ENCODE measurements at regions not wholly inside any gene's neighbourhood (a gene's known extent, or its start where the extent isn't known, plus 50 kb on each side); places are given as distances from the start of the nearest gene placed in this dataset.

DNA sequence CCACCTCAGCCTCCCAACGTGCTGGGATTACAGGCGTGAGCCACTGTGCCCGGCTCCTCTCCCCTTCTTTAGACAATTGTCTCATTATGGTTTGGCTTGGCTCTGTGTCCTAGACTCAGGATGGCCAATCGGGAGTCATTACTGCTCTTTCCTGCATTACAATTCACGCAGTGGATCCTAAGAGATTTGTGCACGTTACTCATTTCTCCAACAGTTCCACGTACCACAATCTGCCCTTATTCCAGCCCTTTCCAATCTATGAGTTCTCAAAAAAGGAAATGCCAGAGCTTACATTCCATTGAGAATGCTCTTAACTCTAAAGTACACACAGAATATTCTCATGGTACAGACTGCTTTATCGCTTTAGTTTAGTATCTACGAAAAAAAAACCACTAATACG is 357.0 kb downstream of the GPATCH2 start:
- TF ChIP-seq, protein P1, sequence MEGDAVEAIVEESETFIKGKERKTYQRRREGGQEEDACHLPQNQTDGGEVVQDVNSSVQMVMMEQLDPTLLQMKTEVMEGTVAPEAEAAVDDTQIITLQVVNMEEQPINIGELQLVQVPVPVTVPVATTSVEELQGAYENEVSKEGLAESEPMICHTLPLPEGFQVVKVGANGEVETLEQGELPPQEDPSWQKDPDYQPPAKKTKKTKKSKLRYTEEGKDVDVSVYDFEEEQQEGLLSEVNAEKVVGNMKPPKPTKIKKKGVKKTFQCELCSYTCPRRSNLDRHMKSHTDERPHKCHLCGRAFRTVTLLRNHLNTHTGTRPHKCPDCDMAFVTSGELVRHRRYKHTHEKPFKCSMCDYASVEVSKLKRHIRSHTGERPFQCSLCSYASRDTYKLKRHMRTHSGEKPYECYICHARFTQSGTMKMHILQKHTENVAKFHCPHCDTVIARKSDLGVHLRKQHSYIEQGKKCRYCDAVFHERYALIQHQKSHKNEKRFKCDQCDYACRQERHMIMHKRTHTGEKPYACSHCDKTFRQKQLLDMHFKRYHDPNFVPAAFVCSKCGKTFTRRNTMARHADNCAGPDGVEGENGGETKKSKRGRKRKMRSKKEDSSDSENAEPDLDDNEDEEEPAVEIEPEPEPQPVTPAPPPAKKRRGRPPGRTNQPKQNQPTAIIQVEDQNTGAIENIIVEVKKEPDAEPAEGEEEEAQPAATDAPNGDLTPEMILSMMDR (IDR thresholded peaks at IDR 0.05; ENCODE audit: low read depth, low read length) = no peak
- no peak overlapping the region for H3K4me3 ChIP-seq (ENCODE audit: low read depth, low read length)

DNA sequence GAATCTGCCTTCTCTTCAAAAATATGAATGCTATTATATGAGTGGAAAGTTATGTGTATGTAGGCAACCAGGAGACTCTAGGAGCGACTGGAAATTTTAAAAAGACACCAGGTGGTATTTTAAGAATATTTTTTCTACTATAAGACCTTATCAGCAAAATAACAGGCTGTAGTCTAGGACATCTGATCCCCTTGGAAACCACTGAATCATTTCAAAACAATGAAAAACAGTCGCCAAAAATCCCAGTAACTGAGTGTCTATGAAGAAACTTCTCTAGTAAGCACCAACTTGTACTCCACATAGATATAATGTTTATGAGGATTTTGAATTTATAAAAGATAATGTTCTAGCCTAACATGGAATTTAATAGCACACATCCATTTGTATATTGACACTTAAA is 358.5 kb downstream of the GPATCH2 start:
- no peak overlapping the region for H3K4me3 ChIP-seq (ENCODE audit: low read depth, low read length)
- TF ChIP-seq, protein P1 (IDR thresholded peaks at IDR 0.05; ENCODE audit: low read depth, low read length) = no peak

DNA sequence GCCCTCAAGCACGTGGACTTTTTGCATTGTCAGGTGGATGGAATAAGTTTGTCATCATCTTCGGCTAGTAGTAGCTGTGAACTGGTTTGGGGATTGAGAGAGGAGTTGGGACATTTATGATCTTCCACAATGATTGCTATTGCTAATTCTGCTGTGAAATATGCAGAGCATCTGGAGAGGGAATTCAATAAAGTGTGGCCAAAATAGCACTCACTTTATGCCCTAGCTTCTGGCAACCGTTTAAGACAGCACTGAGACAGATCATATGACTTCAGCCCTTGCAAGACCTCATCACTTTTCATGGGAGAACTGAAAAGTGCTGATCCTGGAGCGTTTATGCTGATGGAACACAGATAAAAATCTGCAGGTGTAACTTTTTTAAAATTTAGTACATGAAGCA is 360.8 kb downstream of the GPATCH2 start:
- TF ChIP-seq, protein P1 (IDR thresholded peaks at IDR 0.05; ENCODE audit: low read depth, low read length) = no peak
- no peak overlapping the region for H3K4me3 ChIP-seq (ENCODE audit: low read depth, low read length)

DNA sequence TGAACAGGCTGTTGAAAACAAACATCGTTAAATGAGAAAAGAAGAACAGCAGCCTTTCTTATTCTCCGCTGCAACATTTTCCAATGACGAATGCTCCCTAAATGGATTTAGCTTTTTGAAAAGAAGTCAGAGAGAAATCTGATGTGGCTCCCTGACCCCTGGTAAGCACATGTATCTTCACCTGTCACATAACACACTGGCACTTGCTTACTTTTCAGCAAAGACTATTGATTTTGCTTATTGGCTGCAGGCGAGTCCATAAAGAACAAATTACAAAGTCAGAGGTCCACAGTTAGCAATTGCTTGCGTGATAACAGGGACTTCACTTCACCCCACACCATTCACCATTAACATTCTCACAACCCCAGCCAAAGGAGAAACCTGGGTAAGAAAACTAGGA is 362.8 kb downstream of the GPATCH2 start:
- TF ChIP-seq, protein P1 (IDR thresholded peaks at IDR 0.05; ENCODE audit: low read depth, low read length) = no peak

DNA sequence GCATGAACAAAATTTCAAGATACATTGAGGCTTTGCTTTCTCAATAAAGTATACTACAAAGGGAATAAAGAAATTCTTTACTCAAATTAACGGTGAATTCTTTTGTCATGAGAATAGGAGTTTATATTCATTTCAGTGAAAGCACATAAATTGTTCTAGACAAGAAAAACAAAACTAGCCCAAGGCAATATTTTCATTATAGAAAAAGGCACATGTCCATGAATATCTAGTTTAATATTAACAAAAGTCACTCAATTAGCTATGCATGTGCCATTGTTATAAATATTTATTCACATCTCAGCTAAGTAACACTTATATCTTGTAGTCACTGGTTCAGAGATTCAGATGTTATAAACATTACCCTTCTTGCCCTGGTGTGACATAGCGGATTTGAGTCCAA is 369.3 kb downstream of the GPATCH2 start:
- H3K4me3 ChIP-seq (ENCODE audit: low read depth, low read length) = no peak overlapping the region
- TF ChIP-seq, protein P1 (IDR thresholded peaks at IDR 0.05; ENCODE audit: low read depth, low read length) = no peak

More for the DNA sequence above, 362.8 kb downstream of the GPATCH2 start:
- H3K4me3 ChIP-seq (ENCODE audit: low read depth, low read length) = no peak overlapping the region

DNA sequence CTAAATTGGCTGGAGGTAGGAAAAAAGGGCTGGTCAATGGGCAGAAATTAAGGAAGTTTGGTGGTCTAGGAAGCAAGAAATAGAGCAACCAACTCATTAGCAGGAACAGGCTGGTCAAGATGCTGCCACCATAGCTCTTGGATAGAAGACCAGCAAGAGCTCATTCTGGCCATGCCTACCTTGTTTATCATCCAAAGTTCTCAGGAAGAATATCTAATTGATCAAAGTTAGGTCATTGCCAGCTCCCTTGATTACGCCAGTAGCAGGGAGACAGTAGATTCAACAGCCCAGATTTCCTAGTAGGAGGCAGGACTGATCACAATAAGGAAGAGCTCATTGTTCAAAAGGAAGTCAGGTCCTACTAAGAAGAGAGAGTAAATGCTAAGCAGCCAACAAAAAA is 370.2 kb downstream of the GPATCH2 start:
- TF ChIP-seq, protein P1 (IDR thresholded peaks at IDR 0.05; ENCODE audit: low read depth, low read length) = no peak
- no peak overlapping the region for H3K4me3 ChIP-seq (ENCODE audit: low read depth, low read length)

DNA sequence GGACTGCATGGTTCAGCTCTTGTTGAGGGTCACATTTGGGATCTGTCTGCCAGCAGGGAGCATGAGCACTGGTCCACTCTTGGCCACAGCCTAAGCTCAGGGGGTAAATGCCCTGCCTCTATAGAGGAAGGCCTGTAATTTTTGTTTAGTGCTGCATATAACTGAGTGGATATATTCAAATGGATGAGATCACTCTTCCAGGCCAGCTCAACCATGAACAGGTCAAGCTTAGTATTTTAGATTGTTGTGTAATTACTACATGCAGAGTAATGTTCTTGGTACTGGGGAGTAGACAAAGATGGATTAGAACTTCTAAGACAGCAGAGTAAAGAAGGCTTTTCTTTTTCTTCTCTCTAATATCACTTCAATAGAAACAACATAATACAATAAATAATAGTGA is 376.9 kb downstream of the GPATCH2 start:
- TF ChIP-seq, protein P1 (IDR thresholded peaks at IDR 0.05; ENCODE audit: low read depth, low read length) = no peak
- H3K4me3 ChIP-seq (ENCODE audit: low read depth, low read length) = no peak overlapping the region

All from WI38 (cell line).